WTC11 (cell line): ENCODE measurements at regions not wholly inside any gene's neighbourhood (a gene's known extent, or its start where the extent isn't known, plus 50 kb on each side); places are given as distances from the start of the nearest gene placed in this dataset.

Source experiments
- ATAC-seq: fragments of 200-7000 bp; cut with Tn5 transposase; 2 replicates; pipeline ENCODE4 v1.10.0; 2021; ENCODE audit warnings: mild to moderate bottlenecking, moderate library complexity
- CTCF ChIA-PET: fragments of 300-600 bp; sonication (Branson Sonifier 250); formaldehyde crosslinking; loops from one replicate; lab custom pipeline; 2021; ENCODE audit warnings: antibody characterized with exemption; lab: Charles Lee
- POLR2A ChIA-PET: fragments of 350-600 bp; sonication (Branson Sonifier 250); formaldehyde crosslinking; loops from one replicate; lab custom pipeline; 2021; ENCODE audit warnings: antibody characterized with exemption; lab: Charles Lee
- DNase-seq: peaks from one replicate; pipeline ENCODE4 v3.0.0; 2021; ENCODE audit warnings: low spot score
- H3K27ac Mint-ChIP-seq: 2 replicates; pipeline ENCODE4 v1.8.0; 2021; ENCODE audit warnings: mixed read lengths
- H3K27me3 Mint-ChIP-seq: 2 replicates; pipeline ENCODE4 v1.8.0; 2021; ENCODE audit warnings: low read depth, mild to moderate bottlenecking, moderate library complexity, mixed read lengths
- H3K36me3 Mint-ChIP-seq: 2 replicates; pipeline ENCODE4 v1.8.0; 2021; ENCODE audit warnings: mixed read lengths
- H3K4me1 Mint-ChIP-seq: 2 replicates; pipeline ENCODE4 v1.8.0; 2022; ENCODE audit warnings: mixed read lengths
- H3K4me3 Mint-ChIP-seq: 2 replicates; pipeline ENCODE4 v1.8.0; 2021; ENCODE audit warnings: mild to moderate bottlenecking, moderate library complexity, mixed read lengths
- H3K9me3 Mint-ChIP-seq: 2 replicates; pipeline ENCODE4 v1.8.0; 2021; ENCODE audit warnings: mixed read lengths
- CBFB ChIP-seq: sonication (generic); formaldehyde crosslinking; IDR thresholded peaks from 2 replicates; pipeline ENCODE4 v1.8.1; 2022; ENCODE audit warnings: mild to moderate bottlenecking, low read depth, missing genetic modification reagents
- GRHL2 ChIP-seq: fragments of 250-450 bp; sonication (Bioruptor Pico); IDR thresholded peaks from 2 replicates; pipeline ENCODE4 v1.8.0; 2022; ENCODE audit warnings: mild to moderate bottlenecking, moderate library complexity; ENCODE audit not compliant: insufficient replicate concordance, severe bottlenecking
- MXD4 ChIP-seq: fragments of 250-450 bp; sonication (Bioruptor Pico); IDR thresholded peaks from 2 replicates; pipeline ENCODE4 v1.8.0; 2021; ENCODE audit warnings: mild to moderate bottlenecking, moderate library complexity, borderline replicate concordance
- SP1 ChIP-seq: sonication (generic); formaldehyde crosslinking; conservative IDR thresholded peaks from 2 replicates; pipeline ENCODE4 v1.8.1; 2022; ENCODE audit warnings: missing genetic modification reagents
- TCF7 ChIP-seq: sonication (generic); formaldehyde crosslinking; IDR thresholded peaks from 2 replicates; pipeline ENCODE4 v1.8.0; 2022; ENCODE audit warnings: mild to moderate bottlenecking, low read depth, missing genetic modification reagents, moderate library complexity
- ZNF138 ChIP-seq: sonication (generic); formaldehyde crosslinking; conservative IDR thresholded peaks from 2 replicates; pipeline ENCODE4 v1.8.1; 2022; ENCODE audit warnings: mild to moderate bottlenecking, moderate library complexity, missing genetic modification reagents
- ZNF396 ChIP-seq: fragments of 250-450 bp; sonication (Bioruptor Pico); IDR thresholded peaks from 2 replicates; pipeline ENCODE4 v1.8.0; 2021; ENCODE audit warnings: mild to moderate bottlenecking, moderate library complexity, borderline replicate concordance
- ZNF423 ChIP-seq: fragments of 250-450 bp; sonication (Bioruptor Pico); IDR thresholded peaks from 2 replicates; pipeline ENCODE4 v2.1.2; 2022; ENCODE audit warnings: mild to moderate bottlenecking, moderate library complexity
- TF ChIP-seq, protein P1 (sequence below): fragments of 250-450 bp; sonication (Bioruptor Pico); IDR thresholded peaks from 2 replicates; pipeline ENCODE4 v1.9.0; 2021; ENCODE audit warnings: mild to moderate bottlenecking, borderline replicate concordance
- TF ChIP-seq, protein P2 (sequence below): sonication (generic); formaldehyde crosslinking; IDR thresholded peaks from 2 replicates; pipeline ENCODE4 v1.8.1; 2023; ENCODE audit warnings: mild to moderate bottlenecking, missing genetic modification reagents, moderate library complexity
- TF ChIP-seq, protein P3 (sequence below): sonication (generic); formaldehyde crosslinking; IDR thresholded peaks from 2 replicates; pipeline ENCODE4 v1.8.0; 2022; ENCODE audit warnings: missing genetic modification reagents
- TF ChIP-seq, protein P4 (sequence below): fragments of 250-450 bp; sonication (Bioruptor Pico); IDR thresholded peaks from 2 replicates; pipeline ENCODE4 v1.8.0; 2021; ENCODE audit warnings: mild to moderate bottlenecking
- TF ChIP-seq, protein P5 (sequence below): fragments of 250-450 bp; sonication (Bioruptor Pico); conservative IDR thresholded peaks from 2 replicates; pipeline ENCODE4 v1.9.0; 2021; ENCODE audit warnings: mild to moderate bottlenecking
- TF ChIP-seq, protein P6 (sequence below): fragments of 250-450 bp; sonication (Bioruptor Pico); IDR thresholded peaks from 2 replicates; pipeline ENCODE4 v1.9.0; 2021; ENCODE audit warnings: mild to moderate bottlenecking
- TF ChIP-seq, protein P7 (sequence below): fragments of 250-450 bp; sonication (Bioruptor Pico); IDR thresholded peaks from 2 replicates; pipeline ENCODE4 v2.1.2; 2022; ENCODE audit warnings: mild to moderate bottlenecking, moderate library complexity

DNA sequence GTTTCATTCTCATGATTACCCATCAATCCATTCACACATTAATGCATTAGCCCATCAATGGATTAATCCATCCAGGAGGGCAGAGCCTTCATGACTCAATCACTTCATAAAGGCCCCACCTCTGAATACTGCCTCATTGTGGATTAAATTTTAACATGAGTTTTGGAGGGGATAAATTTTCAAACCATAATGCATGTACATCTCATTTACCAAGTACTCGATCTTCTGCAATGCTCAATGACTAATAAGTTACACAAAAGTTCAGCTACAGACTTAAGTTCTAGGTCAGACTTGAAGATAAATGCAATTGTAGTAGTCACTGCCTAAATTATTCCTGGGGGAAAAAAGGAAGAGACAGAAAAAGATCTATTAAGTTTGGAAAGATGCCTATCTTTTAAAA, 120.0 kb upstream of the OSR1 start (continued):
- TF ChIP-seq, protein P1, sequence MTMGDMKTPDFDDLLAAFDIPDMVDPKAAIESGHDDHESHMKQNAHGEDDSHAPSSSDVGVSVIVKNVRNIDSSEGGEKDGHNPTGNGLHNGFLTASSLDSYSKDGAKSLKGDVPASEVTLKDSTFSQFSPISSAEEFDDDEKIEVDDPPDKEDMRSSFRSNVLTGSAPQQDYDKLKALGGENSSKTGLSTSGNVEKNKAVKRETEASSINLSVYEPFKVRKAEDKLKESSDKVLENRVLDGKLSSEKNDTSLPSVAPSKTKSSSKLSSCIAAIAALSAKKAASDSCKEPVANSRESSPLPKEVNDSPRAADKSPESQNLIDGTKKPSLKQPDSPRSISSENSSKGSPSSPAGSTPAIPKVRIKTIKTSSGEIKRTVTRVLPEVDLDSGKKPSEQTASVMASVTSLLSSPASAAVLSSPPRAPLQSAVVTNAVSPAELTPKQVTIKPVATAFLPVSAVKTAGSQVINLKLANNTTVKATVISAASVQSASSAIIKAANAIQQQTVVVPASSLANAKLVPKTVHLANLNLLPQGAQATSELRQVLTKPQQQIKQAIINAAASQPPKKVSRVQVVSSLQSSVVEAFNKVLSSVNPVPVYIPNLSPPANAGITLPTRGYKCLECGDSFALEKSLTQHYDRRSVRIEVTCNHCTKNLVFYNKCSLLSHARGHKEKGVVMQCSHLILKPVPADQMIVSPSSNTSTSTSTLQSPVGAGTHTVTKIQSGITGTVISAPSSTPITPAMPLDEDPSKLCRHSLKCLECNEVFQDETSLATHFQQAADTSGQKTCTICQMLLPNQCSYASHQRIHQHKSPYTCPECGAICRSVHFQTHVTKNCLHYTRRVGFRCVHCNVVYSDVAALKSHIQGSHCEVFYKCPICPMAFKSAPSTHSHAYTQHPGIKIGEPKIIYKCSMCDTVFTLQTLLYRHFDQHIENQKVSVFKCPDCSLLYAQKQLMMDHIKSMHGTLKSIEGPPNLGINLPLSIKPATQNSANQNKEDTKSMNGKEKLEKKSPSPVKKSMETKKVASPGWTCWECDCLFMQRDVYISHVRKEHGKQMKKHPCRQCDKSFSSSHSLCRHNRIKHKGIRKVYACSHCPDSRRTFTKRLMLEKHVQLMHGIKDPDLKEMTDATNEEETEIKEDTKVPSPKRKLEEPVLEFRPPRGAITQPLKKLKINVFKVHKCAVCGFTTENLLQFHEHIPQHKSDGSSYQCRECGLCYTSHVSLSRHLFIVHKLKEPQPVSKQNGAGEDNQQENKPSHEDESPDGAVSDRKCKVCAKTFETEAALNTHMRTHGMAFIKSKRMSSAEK (CRISPR knock-in tag): no peak

DNA sequence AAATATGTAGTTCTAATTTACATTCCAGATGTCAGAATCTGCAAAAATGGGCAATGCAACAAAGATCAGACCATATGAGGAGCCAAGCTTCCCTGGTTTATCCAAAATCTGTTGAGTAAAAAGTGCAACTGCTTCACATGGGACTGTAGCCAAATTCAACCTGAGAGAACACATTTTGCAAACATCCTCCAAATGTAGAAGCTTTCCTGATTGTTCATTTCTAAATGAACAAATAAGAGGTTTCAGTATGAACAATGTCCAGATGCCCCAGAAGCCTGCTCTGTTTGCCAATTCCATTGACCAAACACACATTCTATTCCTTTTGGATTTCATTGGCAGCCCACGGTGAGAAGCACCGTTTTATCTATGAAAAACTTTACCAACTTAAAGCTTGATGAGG, 117.9 kb upstream of the OSR1 start:
- TF ChIP-seq, protein P2, sequence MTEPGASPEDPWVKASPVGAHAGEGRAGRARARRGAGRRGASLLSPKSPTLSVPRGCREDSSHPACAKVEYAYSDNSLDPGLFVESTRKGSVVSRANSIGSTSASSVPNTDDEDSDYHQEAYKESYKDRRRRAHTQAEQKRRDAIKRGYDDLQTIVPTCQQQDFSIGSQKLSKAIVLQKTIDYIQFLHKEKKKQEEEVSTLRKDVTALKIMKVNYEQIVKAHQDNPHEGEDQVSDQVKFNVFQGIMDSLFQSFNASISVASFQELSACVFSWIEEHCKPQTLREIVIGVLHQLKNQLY (CRISPR knock-in tag): no peak
- TF ChIP-seq ZNF396: no peak
- TF ChIP-seq, protein P3, sequence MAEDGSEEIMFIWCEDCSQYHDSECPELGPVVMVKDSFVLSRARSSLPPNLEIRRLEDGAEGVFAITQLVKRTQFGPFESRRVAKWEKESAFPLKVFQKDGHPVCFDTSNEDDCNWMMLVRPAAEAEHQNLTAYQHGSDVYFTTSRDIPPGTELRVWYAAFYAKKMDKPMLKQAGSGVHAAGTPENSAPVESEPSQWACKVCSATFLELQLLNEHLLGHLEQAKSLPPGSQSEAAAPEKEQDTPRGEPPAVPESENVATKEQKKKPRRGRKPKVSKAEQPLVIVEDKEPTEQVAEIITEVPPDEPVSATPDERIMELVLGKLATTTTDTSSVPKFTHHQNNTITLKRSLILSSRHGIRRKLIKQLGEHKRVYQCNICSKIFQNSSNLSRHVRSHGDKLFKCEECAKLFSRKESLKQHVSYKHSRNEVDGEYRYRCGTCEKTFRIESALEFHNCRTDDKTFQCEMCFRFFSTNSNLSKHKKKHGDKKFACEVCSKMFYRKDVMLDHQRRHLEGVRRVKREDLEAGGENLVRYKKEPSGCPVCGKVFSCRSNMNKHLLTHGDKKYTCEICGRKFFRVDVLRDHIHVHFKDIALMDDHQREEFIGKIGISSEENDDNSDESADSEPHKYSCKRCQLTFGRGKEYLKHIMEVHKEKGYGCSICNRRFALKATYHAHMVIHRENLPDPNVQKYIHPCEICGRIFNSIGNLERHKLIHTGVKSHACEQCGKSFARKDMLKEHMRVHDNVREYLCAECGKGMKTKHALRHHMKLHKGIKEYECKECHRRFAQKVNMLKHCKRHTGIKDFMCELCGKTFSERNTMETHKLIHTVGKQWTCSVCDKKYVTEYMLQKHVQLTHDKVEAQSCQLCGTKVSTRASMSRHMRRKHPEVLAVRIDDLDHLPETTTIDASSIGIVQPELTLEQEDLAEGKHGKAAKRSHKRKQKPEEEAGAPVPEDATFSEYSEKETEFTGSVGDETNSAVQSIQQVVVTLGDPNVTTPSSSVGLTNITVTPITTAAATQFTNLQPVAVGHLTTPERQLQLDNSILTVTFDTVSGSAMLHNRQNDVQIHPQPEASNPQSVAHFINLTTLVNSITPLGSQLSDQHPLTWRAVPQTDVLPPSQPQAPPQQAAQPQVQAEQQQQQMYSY (CRISPR knock-in tag): no peak
- TF ChIP-seq ZNF423 (CRISPR knock-in tag): no peak
- no peak for TF ChIP-seq TCF7
- TF ChIP-seq CBFB (CRISPR knock-in tag): no peak
- no peak for ATAC-seq
- H3K36me3 Mint-ChIP-seq: no peaks in the 10 kb centered on the region
- H3K27me3 Mint-ChIP-seq: no peaks in the 10 kb centered on the region
- CTCF ChIA-PET: no interaction called here
- H3K27ac Mint-ChIP-seq: no peak overlapping the region
- no peak overlapping the region for H3K4me3 Mint-ChIP-seq
- no peaks in the 10 kb centered on the region for H3K9me3 Mint-ChIP-seq
- POLR2A ChIA-PET: no interaction called here
- H3K4me1 Mint-ChIP-seq: peaks cover 24% of the 10 kb centered on the region
- no peak for DNase-seq

DNA sequence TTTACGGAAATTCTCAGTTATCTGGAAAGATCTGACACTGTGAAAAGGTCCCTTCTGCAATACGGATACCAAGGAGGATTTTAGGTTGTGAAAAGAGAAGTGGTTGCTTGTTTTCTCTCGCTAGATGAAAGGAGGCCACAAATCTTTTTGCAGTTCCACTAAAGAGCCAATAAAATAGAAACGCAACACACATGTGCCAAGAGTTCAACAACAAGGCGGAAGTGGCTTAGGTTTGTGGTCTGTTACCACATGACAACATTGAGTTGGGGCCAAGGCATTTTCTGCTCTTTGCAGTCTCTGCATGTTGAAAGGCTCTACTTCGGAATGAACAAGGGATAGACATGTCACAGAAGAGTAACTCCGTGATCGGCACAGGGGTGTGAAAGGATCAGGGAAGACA, 115.7 kb upstream of the OSR1 start:
- H3K4me1 Mint-ChIP-seq: peaks cover 24% of the 10 kb centered on the region
- no peaks in the 10 kb centered on the region for H3K27me3 Mint-ChIP-seq
- CTCF ChIA-PET: no interaction called here
- no peaks in the 10 kb centered on the region for H3K36me3 Mint-ChIP-seq
- no peak overlapping the region for H3K27ac Mint-ChIP-seq
- POLR2A ChIA-PET: no interaction called here
- H3K9me3 Mint-ChIP-seq: peaks cover 1% of the 10 kb centered on the region; the same call in 1 of the 2 replicates
- ATAC-seq: no peak
- no peak for DNase-seq
- H3K4me3 Mint-ChIP-seq: no peak overlapping the region
- TF ChIP-seq MXD4 (CRISPR knock-in tag) (no peak), GRHL2 (CRISPR knock-in tag) (no peak), ZNF138 (CRISPR knock-in tag) (no peak), SP1 (CRISPR knock-in tag) (no peak)
- TF ChIP-seq, protein P4, sequence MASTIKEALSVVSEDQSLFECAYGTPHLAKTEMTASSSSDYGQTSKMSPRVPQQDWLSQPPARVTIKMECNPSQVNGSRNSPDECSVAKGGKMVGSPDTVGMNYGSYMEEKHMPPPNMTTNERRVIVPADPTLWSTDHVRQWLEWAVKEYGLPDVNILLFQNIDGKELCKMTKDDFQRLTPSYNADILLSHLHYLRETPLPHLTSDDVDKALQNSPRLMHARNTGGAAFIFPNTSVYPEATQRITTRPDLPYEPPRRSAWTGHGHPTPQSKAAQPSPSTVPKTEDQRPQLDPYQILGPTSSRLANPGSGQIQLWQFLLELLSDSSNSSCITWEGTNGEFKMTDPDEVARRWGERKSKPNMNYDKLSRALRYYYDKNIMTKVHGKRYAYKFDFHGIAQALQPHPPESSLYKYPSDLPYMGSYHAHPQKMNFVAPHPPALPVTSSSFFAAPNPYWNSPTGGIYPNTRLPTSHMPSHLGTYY (CRISPR knock-in tag): no peak
- TF ChIP-seq, protein P5, sequence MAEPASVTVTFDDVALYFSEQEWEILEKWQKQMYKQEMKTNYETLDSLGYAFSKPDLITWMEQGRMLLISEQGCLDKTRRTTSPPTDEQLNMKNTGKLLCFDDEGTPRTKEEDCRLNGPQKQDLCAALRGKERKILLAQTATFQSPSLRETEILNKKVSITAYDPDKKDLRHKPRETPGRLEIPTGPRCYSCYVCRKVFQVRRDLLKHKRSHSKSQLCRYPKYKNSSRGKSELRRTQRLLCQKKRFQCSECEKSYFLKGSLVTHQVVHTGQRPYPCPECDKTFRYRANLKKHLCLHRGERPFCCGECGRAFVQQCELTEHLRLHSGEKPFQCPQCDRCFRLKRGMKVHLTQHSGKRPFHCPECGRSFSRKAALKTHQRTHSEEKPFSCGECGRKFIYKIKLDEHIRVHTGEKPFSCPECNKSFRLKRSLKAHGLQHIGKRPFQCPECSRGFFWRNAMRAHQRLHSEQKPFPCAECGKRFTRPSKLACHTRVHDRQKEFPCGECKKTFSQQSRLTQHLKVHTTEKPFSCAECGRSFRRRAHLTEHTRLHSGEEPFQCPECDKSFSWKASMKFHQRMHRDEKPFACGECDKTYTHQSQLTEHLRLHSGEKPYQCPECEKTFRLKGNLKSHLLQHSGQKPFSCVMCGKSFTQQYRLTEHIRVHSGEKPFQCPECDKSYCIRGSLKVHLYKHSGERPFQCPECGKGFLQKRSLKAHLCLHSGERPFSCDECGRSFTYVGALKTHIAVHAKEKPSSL (CRISPR knock-in tag): no peak
- TF ChIP-seq, protein P6, sequence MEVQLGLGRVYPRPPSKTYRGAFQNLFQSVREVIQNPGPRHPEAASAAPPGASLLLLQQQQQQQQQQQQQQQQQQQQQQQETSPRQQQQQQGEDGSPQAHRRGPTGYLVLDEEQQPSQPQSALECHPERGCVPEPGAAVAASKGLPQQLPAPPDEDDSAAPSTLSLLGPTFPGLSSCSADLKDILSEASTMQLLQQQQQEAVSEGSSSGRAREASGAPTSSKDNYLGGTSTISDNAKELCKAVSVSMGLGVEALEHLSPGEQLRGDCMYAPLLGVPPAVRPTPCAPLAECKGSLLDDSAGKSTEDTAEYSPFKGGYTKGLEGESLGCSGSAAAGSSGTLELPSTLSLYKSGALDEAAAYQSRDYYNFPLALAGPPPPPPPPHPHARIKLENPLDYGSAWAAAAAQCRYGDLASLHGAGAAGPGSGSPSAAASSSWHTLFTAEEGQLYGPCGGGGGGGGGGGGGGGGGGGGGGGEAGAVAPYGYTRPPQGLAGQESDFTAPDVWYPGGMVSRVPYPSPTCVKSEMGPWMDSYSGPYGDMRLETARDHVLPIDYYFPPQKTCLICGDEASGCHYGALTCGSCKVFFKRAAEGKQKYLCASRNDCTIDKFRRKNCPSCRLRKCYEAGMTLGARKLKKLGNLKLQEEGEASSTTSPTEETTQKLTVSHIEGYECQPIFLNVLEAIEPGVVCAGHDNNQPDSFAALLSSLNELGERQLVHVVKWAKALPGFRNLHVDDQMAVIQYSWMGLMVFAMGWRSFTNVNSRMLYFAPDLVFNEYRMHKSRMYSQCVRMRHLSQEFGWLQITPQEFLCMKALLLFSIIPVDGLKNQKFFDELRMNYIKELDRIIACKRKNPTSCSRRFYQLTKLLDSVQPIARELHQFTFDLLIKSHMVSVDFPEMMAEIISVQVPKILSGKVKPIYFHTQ (CRISPR knock-in tag): no peak
- TF ChIP-seq, protein P7, sequence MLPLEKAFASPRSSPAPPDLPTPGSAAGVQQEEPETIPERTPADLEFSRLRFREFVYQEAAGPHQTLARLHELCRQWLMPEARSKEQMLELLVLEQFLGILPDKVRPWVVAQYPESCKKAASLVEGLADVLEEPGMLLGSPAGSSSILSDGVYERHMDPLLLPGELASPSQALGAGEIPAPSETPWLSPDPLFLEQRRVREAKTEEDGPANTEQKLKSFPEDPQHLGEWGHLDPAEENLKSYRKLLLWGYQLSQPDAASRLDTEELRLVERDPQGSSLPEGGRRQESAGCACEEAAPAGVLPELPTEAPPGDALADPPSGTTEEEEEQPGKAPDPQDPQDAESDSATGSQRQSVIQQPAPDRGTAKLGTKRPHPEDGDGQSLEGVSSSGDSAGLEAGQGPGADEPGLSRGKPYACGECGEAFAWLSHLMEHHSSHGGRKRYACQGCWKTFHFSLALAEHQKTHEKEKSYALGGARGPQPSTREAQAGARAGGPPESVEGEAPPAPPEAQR (CRISPR knock-in tag): no peak
- TF ChIP-seq, protein P2 (CRISPR knock-in tag): no peak
